HL-60 (cell line): ENCODE measurements at regions not wholly inside any gene's neighbourhood (a gene's known extent, or its start where the extent isn't known, plus 50 kb on each side); places are given as distances from the start of the nearest gene placed in this dataset.

Source experiments
- CTCF ChIP-seq: IDR thresholded peaks from one replicate; pipeline ENCODE4 v1.5.1; 2011; ENCODE audit warnings: low read length, control low read depth, inconsistent platforms; ENCODE audit not compliant: insufficient read depth
- GABPA ChIP-seq: IDR thresholded peaks from 2 replicates; pipeline ENCODE4 v1.6.1; 2012; ENCODE audit warnings: low read depth
- POLR2AphosphoS5 ChIP-seq: IDR thresholded peaks from 2 replicates; pipeline ENCODE4 v1.6.1; 2012; ENCODE audit warnings: low read depth
- REST ChIP-seq: IDR thresholded peaks from 2 replicates; pipeline ENCODE4 v1.6.1; 2012; ENCODE audit warnings: low read depth; ENCODE audit not compliant: insufficient replicate concordance
- SPI1 ChIP-seq: IDR thresholded peaks from 2 replicates; pipeline ENCODE4 v1.6.1; 2012; ENCODE audit warnings: low read depth, mild to moderate bottlenecking, borderline replicate concordance

- TF ChIP-seq CTCF (no peak), REST (no peak), POLR2AphosphoS5 (no peak), GABPA (no peak), SPI1 (no peak)
These were observed 491.8 kb downstream of the XIRP2 start for GRCh38 chr2:167380094-167380493.
